H1 (cell line): ENCODE measurements at regions not wholly inside any gene's neighbourhood (a gene's known extent, or its start where the extent isn't known, plus 50 kb on each side); places are given as distances from the start of the nearest gene placed in this dataset.

Experiments
- CEBPB ChIP-seq: IDR thresholded peaks from 2 replicates; pipeline ENCODE4 v1.6.1; 2012; ENCODE audit warnings: low read depth, low read length
- EP300 ChIP-seq, 2 experiments: IDR thresholded peaks; 1 replicate in 1 of 2; 2 replicates in 1 of 2; pipeline ENCODE4 v1.6.1; 2011 to 2012; ENCODE audit warnings: low read depth in 2 of 2, low read length in 2 of 2, mild to moderate bottlenecking in 2 of 2, borderline replicate concordance in 1 of 2, inconsistent platforms in 1 of 2, moderate library complexity in 1 of 2
- MAFK ChIP-seq: IDR thresholded peaks from 2 replicates; pipeline ENCODE4 v1.6.1; 2012; ENCODE audit warnings: low read depth, mild to moderate bottlenecking, improper control_type of control experiment, low read length
- POLR2A ChIP-seq, 2 experiments: IDR thresholded peaks; 1 replicate in 1 of 2; 2 replicates in 1 of 2; pipeline ENCODE4 v1.6.1; 2011; ENCODE audit warnings: low read depth in 2 of 2, low read length in 2 of 2, mild to moderate bottlenecking in 2 of 2; ENCODE audit errors: control extremely low read depth in 1 of 2
- RFX5 ChIP-seq: IDR thresholded peaks from 2 replicates; pipeline ENCODE4 v1.6.1; 2011; ENCODE audit warnings: low read depth, low read length, improper control_type of control experiment, borderline replicate concordance
- SIN3A ChIP-seq, 2 experiments: IDR thresholded peaks in 1 of 2; conservative IDR thresholded peaks in 1 of 2; 2 replicates each; pipeline ENCODE4 v1.6.1; 2011 to 2012; ENCODE audit warnings: low read length in 2 of 2, improper control_type of control experiment in 1 of 2, low read depth in 1 of 2, mild to moderate bottlenecking in 1 of 2
- TCF12 ChIP-seq: IDR thresholded peaks from 2 replicates; pipeline ENCODE4 v1.6.1; 2011; ENCODE audit warnings: low read depth, mild to moderate bottlenecking, low read length
- TF ChIP-seq, protein P1 (sequence below), 3 experiments: IDR thresholded peaks; 1 replicate in 2 of 3; 2 replicates in 1 of 3; pipeline versions ENCODE4 v1.5.1 to v1.6.1; 2011; ENCODE audit warnings: low read length in 3 of 3, mild to moderate bottlenecking in 3 of 3, inconsistent platforms in 2 of 3, low read depth in 1 of 3, moderate library complexity in 1 of 3; ENCODE audit not compliant: insufficient read depth in 1 of 3; ENCODE audit errors: control extremely low read depth in 1 of 3
- TF ChIP-seq, protein P2 (sequence below): IDR thresholded peaks from 2 replicates; pipeline ENCODE4 v1.6.1; 2012; ENCODE audit warnings: inconsistent platforms

DNA sequence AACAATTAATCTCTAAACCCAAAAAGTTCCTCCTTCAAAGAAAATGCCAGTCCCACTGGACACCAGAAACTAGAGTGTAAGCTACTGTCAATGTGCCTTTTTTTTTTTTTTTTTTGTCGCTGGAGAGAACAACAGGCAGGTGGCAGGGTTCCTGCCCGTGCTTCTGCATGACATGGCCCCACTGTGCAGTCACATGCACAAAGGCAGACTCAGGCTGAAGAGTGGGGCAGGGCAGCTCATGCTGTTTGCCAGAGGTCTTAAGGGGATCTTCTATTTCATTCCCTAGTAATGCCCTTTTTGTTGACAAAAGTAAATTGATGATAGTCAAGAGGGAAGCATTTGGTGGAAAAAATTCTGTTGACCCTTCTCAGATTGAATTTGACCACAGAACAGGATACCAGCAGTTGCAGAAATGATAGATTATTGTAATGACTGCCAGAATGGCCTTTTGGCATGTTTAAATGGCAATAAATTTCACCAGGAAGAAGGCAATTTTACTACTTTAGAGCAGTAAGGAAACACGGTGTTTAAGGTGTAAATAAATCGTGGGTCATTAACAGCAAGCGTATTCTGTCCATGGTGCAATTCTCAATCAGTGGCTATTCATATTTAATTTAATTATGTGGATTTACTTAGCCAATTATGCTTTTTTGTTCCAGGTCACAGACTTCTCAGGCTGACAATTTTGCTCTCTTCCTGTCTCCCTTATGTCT lies 80.9 kb downstream of the NKX6-1 start:
- TF ChIP-seq, protein P1, sequence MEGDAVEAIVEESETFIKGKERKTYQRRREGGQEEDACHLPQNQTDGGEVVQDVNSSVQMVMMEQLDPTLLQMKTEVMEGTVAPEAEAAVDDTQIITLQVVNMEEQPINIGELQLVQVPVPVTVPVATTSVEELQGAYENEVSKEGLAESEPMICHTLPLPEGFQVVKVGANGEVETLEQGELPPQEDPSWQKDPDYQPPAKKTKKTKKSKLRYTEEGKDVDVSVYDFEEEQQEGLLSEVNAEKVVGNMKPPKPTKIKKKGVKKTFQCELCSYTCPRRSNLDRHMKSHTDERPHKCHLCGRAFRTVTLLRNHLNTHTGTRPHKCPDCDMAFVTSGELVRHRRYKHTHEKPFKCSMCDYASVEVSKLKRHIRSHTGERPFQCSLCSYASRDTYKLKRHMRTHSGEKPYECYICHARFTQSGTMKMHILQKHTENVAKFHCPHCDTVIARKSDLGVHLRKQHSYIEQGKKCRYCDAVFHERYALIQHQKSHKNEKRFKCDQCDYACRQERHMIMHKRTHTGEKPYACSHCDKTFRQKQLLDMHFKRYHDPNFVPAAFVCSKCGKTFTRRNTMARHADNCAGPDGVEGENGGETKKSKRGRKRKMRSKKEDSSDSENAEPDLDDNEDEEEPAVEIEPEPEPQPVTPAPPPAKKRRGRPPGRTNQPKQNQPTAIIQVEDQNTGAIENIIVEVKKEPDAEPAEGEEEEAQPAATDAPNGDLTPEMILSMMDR (IDR thresholded peaks at IDR 0.05; ENCODE audit: control extremely low read depth in 1 of 3, insufficient read depth in 1 of 3, low read depth in 1 of 3, low read length in 3 of 3), result no peak
- TF ChIP-seq POLR2A (IDR thresholded peaks at IDR 0.05; ENCODE audit: control extremely low read depth in 1 of 2, low read depth in 2 of 2, low read length in 2 of 2), result no peak
- TF ChIP-seq TCF12, result no peak
- TF ChIP-seq, protein P2, sequence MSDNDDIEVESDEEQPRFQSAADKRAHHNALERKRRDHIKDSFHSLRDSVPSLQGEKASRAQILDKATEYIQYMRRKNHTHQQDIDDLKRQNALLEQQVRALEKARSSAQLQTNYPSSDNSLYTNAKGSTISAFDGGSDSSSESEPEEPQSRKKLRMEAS, result no peak
- no peak for TF ChIP-seq MAFK
- no peak for TF ChIP-seq EP300 (IDR thresholded peaks at IDR 0.05; ENCODE audit: borderline replicate concordance in 1 of 2, low read depth in 2 of 2, low read length in 2 of 2)
- TF ChIP-seq SIN3A (conservative IDR thresholded peaks at IDR 0.05 in 1 of 2, IDR thresholded peaks at IDR 0.05 in 1 of 2; ENCODE audit: low read depth in 1 of 2, low read length in 2 of 2), result no peak
- TF ChIP-seq CEBPB, result no peak
- TF ChIP-seq RFX5, result no peak
